Mesodermal cell (in vitro differentiated cells): ENCODE measurements at regions not wholly inside any gene's neighbourhood (a gene's known extent, or its start where the extent isn't known, plus 50 kb on each side); places are given as distances from the start of the nearest gene placed in this dataset.

Experiments used
- H3K27ac ChIP-seq: 2 replicates; pipeline ENCODE4 v1.7.0; 2013; ENCODE audit warnings: mild to moderate bottlenecking, low read depth, low read length, moderate library complexity; ENCODE audit not compliant: severe bottlenecking
- H3K36me3 ChIP-seq: 2 replicates; pipeline ENCODE4 v1.7.1; 2013; ENCODE audit warnings: mild to moderate bottlenecking, low read length, moderate library complexity; ENCODE audit not compliant: control insufficient read depth, insufficient read depth
- H3K4me1 ChIP-seq: one replicate; pipeline ENCODE4 v1.7.1; 2013; ENCODE audit warnings: mild to moderate bottlenecking, low read length; ENCODE audit not compliant: insufficient read depth, control insufficient read depth, poor library complexity, severe bottlenecking
- H3K4me3 ChIP-seq: 2 replicates; pipeline ENCODE4 v1.7.0; 2013; ENCODE audit warnings: low read length, control low read depth, mild to moderate bottlenecking; ENCODE audit not compliant: insufficient read depth, poor library complexity, severe bottlenecking; ENCODE audit errors: extremely low read depth
- H3K9me3 ChIP-seq: 2 replicates; pipeline ENCODE4 v1.7.1; 2013; ENCODE audit warnings: mild to moderate bottlenecking, low read length, moderate library complexity; ENCODE audit not compliant: control insufficient read depth
- WGBS, 2 experiments: methylation state at CpG; one replicate each; pipeline ENCODE4 v1.1.5; 2013; ENCODE audit warnings: missing lambda C conversion rate in 2 of 2; ENCODE audit not compliant: insufficient coverage in 2 of 2; 5-methylcytosine and 5-hydroxymethylcytosine counted together

DNA sequence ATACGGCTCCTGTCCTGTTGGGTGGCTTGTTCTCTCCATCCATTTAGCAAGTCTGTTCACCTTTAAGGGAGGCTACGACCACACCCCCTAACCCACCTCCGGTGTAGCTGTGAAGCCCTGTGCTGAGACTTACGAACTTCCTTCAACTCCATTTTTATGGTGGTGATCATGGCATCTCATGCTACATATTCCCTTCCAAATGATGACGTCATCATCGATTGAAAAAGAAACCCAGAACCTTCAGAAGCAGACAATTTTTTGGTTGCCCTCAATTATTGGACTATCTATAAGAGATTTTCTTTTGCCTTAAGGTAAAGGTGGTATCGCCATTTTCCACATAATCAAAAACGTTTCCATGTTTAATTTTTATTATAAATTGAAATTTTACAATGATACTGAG is 389.0 kb downstream of the CBLN4 start:
- Histone ChIP-seq H3K4me1 (no peaks in the 10 kb centered on the region), H3K4me3 (no peak overlapping the region), H3K27ac (no peak overlapping the region), H3K9me3 (peaks cover 5% of the 10 kb centered on the region), H3K36me3 (no peaks in the 10 kb centered on the region)
- WGBS, 2 experiments: 87 to 88% methylated on average over 3 to 6 of the region's 8 CpGs

DNA sequence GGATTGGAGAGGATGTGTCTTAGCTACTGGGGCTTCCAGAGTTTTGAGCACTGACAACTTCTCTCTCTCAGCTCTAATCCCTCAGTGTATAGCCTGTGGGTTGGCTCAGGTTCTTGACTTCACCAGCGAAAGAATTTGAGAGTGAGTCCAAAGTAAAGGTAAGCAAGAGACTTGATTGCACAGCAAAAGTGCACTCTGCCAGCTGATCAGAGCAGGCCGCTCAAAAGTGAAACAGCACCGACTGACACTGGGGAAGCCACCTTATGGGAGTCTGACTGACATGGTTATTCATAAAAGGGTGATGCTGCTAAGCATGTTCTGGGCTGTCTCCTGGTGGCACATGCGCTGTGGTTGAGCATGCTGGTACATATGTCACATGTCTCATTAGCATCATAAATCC is 389.5 kb downstream of the CBLN4 start:
- H3K4me3 ChIP-seq: no peak overlapping the region
- no peaks in the 10 kb centered on the region for H3K36me3 ChIP-seq
- H3K9me3 ChIP-seq: peaks cover 5% of the 10 kb centered on the region
- WGBS, 2 experiments: 64 to 86% methylated on average over 2 to 4 of the region's 4 CpGs
- no peaks in the 10 kb centered on the region for H3K4me1 ChIP-seq
- no peak overlapping the region for H3K27ac ChIP-seq

DNA sequence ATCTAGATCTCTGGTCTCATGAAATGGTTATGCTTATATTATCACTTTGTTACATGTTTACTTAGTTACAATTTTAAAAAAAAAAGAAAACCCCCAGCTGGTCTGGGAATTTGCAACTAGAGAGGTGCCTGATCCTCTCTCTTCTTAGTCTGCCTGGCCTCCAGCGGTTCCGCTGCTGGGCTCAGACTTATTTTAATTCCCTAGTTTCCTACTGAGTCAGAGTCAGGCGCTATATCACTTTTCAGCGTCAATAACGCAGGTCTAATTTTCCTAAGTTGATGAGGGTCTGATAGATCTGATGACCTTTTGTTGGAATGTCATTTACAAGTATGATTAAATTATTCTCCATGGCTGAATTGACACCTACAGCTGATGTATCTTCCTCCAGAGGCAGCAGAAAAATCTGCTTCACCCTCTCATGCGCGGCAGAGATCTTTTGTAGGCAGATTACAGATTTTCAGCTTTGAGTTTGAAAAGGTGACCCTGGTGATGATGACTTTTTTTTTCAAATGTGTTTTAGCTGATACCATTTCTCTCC is 391.0 kb downstream of the CBLN4 start:
- H3K36me3 ChIP-seq: no peaks in the 10 kb centered on the region
- H3K4me1 ChIP-seq: no peaks in the 10 kb centered on the region
- H3K9me3 ChIP-seq: no peaks in the 10 kb centered on the region
- H3K4me3 ChIP-seq: no peak overlapping the region
- H3K27ac ChIP-seq: no peak overlapping the region
- WGBS, 2 experiments: 93% methylated on average over 4 of the region's 7 CpGs; no CpG with 5 or more reads in 1 of the 2 experiments

DNA sequence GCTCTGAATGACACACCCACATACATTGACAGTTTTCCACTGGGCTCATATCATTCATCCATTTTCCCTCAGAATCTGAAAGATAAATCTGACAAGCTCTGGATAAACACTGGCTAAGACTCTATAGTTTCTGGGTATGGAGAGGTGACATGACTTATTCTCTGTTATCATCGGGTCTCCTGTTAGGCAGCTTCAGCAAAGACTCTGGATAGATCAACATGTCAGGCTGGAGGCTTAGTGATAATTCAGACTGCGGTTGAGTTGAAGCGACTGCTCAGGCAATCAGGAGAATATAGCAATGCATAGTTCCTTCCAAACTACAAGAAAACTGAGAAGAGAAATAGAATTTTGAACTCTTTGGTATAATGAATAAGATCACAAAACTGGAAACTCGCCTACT is 394.6 kb downstream of the CBLN4 start:
- no peaks in the 10 kb centered on the region for H3K9me3 ChIP-seq
- H3K36me3 ChIP-seq: no peaks in the 10 kb centered on the region
- no peak overlapping the region for H3K4me3 ChIP-seq
- WGBS, 2 experiments: 88 to 92% methylated on average over 1 to 2 of the region's 4 CpGs
- no peaks in the 10 kb centered on the region for H3K4me1 ChIP-seq
- H3K27ac ChIP-seq: no peak overlapping the region

DNA sequence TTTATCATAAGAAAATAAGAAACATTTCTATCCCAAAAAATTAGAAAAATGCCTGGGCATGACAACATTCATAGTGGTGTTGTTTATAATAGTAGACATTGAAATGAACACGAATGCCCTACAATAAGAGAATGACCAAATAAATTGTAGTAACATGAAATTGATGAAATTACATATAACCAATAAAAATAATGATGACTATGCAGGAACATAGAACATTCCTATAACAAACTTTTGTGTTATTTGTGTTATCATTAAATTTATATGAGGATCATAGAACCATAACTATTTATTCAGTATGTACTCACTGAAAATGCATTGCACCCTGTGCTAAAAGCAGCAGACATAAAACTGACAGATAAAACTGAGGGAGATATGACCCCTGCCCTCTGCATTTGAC is 399.7 kb downstream of the CBLN4 start:
- Histone ChIP-seq H3K4me3 (no peak overlapping the region), H3K4me1 (no peaks in the 10 kb centered on the region), H3K27ac (no peak overlapping the region), H3K36me3 (no peaks in the 10 kb centered on the region), H3K9me3 (no peaks in the 10 kb centered on the region)
- WGBS, 2 experiments: no CpG with 5 or more reads among the region's 1 CpG

DNA sequence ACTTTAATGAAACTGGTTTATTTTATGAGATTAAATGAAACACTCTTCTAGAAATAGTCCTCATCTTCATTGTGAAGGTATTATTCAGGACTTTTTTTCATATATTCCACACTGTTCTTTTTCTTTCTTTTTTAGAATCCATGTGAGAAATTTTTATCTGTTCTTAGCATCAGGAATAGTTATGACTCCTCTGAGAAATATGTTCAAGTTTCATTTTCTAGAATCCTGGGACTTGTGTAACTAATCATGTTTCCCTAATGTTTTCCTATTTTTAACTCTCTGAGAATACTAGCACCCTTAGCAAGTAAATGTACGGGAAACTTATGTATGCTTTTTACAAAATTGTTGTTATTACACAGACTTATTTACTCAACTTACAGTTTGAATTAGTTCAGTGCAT is 407.8 kb downstream of the CBLN4 start:
- Histone ChIP-seq H3K9me3 (no peaks in the 10 kb centered on the region), H3K4me1 (no peaks in the 10 kb centered on the region), H3K4me3 (no peak overlapping the region), H3K27ac (no peak overlapping the region), H3K36me3 (no peaks in the 10 kb centered on the region)
- no CpG with 5 or more reads among the region's 1 CpG for WGBS, 2 experiments

DNA sequence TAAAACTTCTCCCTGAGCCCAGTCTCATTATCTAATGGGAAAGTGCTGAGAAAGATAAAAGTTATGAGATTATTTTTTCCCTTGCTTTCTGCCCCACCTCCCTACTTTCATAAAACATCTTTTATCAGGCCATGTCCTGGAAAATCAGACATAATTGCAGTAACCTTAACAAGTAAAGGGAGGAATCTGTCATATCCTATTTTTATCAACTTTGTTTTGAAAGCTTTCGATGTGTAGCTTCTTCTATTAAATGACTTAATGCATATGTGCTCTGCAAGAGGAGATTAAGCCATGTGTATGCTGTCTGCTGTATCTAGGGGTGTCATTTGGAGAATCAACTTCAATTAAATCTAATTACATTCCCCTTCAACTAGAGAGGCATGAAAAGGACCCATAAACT is 408.9 kb downstream of the CBLN4 start:
- no CpG with 5 or more reads among the region's 1 CpG for WGBS, 2 experiments
- Histone ChIP-seq H3K4me3 (no peak overlapping the region), H3K36me3 (no peaks in the 10 kb centered on the region), H3K9me3 (no peaks in the 10 kb centered on the region), H3K27ac (no peak overlapping the region), H3K4me1 (no peaks in the 10 kb centered on the region)

DNA sequence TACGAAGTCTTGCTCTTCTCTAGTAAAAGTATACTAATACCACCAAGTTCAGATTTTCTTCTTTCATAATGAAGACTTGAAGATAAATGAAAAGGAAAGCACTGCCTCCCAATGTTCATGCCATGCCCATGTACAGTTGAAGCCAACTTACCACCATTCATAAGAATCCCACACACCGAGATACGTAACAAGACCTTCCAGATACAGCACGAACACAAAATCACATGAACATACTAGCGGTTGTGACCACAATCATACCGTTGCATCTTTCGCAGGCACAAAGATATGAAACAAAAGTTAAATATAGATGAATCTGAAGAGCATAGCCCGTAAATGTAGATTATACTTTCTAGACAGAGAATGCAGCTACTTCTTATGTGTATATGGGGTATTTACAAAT is 412.5 kb downstream of the CBLN4 start:
- no peaks in the 10 kb centered on the region for H3K36me3 ChIP-seq
- no peaks in the 10 kb centered on the region for H3K4me1 ChIP-seq
- H3K27ac ChIP-seq: no peak overlapping the region
- H3K9me3 ChIP-seq: peaks cover 4% of the 10 kb centered on the region
- H3K4me3 ChIP-seq: no peak overlapping the region
- WGBS, 2 experiments: 100% methylated on average over 2 of the region's 8 CpGs; no CpG with 5 or more reads in 1 of the 2 experiments

DNA sequence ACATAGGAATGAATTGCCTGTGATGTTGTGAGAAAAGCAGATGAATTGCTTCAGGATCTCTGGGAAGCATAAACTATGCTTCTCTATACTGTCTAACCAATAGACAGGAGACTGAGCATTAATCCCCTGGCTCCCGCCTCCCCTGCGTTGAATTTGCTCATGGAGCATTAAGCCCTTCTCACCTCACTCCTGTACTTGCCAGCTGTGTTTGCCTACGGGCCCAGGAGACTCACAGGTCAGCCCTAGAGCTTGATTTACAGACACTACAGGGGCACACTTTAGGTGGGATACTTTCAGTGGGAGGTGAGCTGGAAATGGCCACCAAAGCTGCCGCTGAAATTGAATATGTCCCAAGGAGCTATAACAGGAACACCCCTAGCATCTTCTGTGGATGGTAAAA is 418.7 kb downstream of the CBLN4 start:
- H3K27ac ChIP-seq: no peak overlapping the region
- 75% methylated on average over 2 of the region's 4 CpGs for WGBS, 2 experiments
- H3K36me3 ChIP-seq: no peaks in the 10 kb centered on the region
- no peaks in the 10 kb centered on the region for H3K4me1 ChIP-seq
- H3K4me3 ChIP-seq: no peak overlapping the region
- peaks cover 4% of the 10 kb centered on the region for H3K9me3 ChIP-seq

DNA sequence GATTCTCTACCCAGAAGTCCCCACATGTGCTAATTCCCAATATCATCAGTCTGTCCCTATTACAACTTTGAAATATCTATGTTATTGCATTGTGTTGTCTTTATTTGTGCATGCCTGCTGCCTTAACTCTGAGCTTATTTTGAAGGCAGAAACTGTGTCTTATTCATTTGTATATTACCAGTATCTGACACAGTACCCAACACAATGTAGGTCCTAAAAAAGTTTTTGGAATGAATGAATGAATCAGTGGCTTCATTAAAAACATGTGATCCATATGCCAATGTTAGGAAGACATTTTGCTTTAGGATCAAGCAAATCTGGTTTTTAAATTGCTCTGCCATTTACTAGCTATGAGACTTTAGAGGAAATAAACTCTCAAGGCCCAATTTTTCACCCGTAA is 420.4 kb downstream of the CBLN4 start:
- Histone ChIP-seq H3K9me3 (peaks cover 4% of the 10 kb centered on the region), H3K4me3 (no peak overlapping the region), H3K36me3 (no peaks in the 10 kb centered on the region), H3K4me1 (no peaks in the 10 kb centered on the region), H3K27ac (no peak overlapping the region)
- no CpG with 5 or more reads among the region's 1 CpG for WGBS, 2 experiments

DNA sequence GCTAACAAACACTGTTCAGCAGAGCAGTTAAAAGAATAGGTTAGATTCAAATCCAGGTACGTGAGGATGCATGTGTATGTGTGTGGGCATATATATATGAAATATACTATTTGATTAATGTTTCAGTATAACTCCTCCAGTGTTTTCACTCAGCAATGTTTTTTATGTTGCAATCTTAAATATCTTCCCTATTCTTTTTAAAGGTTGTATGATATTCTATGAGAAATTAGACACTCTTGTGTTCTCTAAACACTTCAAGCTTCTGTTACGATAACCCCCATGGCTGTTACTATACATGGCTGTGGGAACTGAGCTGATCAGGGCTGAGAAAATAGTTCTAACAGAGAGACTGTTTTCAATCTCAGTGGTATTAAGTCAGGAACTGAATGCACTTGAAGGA is 421.0 kb downstream of the CBLN4 start:
- no CpG with 5 or more reads among the region's 2 CpGs for WGBS, 2 experiments

More for the DNA sequence above, 421.0 kb downstream of the CBLN4 start:
- Histone ChIP-seq H3K4me1 (no peaks in the 10 kb centered on the region), H3K27ac (no peak overlapping the region), H3K4me3 (no peak overlapping the region), H3K9me3 (no peaks in the 10 kb centered on the region), H3K36me3 (no peaks in the 10 kb centered on the region)
